ENCODE measurements at regions not wholly inside any gene's neighbourhood (a gene's known extent, or its start where the extent isn't known, plus 50 kb on each side); places are given as distances from the start of the nearest gene placed in this dataset.

- DNase-seq: no peak
These were observed 336.4 kb downstream of the CDH26 start for GRCh38 chr20:60294632-60295031.

GRCh38 chr20:60295214-60295613 is 337.0 kb downstream of the CDH26 start:
- DNase-seq: no peak

GRCh38 chr20:60297649-60298048 is 339.4 kb downstream of the CDH26 start:
- no peak for DNase-seq

GRCh38 chr20:60298647-60299046 is 340.4 kb downstream of the CDH26 start:
- no peak for DNase-seq

GRCh38 chr20:60299951-60300350 is 341.7 kb downstream of the CDH26 start:
- DNase-seq: no peak

- DNase-seq: no peak
These were observed 342.2 kb downstream of the CDH26 start for GRCh38 chr20:60300374-60300773.

- DNase-seq: no peak
These were observed 344.7 kb downstream of the CDH26 start for GRCh38 chr20:60302875-60303274.

GRCh38 chr20:60304026-60304590 is 345.9 kb downstream of the CDH26 start:
- no peak for DNase-seq

GRCh38 chr20:60304931-60305330 is 346.7 kb downstream of the CDH26 start:
- DNase-seq: no peak

GRCh38 chr20:60306105-60306504 is 347.9 kb downstream of the CDH26 start:
- peak; percentile 76 for DNase-seq

- no peak for DNase-seq
These were observed 348.3 kb downstream of the CDH26 start for GRCh38 chr20:60306551-60306950.

- DNase-seq: no peak
These were observed 352.5 kb downstream of the CDH26 start for GRCh38 chr20:60310560-60311349.

- no peak for DNase-seq
These were observed 355.0 kb downstream of the CDH26 start for GRCh38 chr20:60313191-60313590.

GRCh38 chr20:60313614-60314013 is 355.4 kb downstream of the CDH26 start:
- no peak for DNase-seq

- DNase-seq: no peak
These were observed 356.5 kb downstream of the CDH26 start for GRCh38 chr20:60314727-60315126.

- no peak for DNase-seq
These were observed 358.4 kb downstream of the CDH26 start for GRCh38 chr20:60316476-60317158.

GRCh38 chr20:60317401-60317800 is 359.2 kb downstream of the CDH26 start:
- DNase-seq: no peak

- DNase-seq: no peak
These were observed 363.4 kb downstream of the CDH26 start for GRCh38 chr20:60321601-60322000.

GRCh38 chr20:60326821-60327220 is 368.6 kb downstream of the CDH26 start:
- no peak for DNase-seq

- DNase-seq: no peak
These were observed 369.9 kb downstream of the CDH26 start for GRCh38 chr20:60327971-60328660.

GRCh38 chr20:60330461-60330860 is 372.2 kb downstream of the CDH26 start:
- DNase-seq: no peak

GRCh38 chr20:60331688-60332300 is 373.6 kb downstream of the CDH26 start:
- DNase-seq: no peak

- DNase-seq: no peak
These were observed 374.3 kb downstream of the CDH26 start for GRCh38 chr20:60332523-60332922.
